Stimulated activated CD8-positive, alpha-beta memory T cell treated with anti-CD3 and anti-CD28 coated beads, Interleukin-4, amount 100 ng/mL, for 1 hour (primary cell): ENCODE measurements at regions not wholly inside any gene's neighbourhood (a gene's known extent, or its start where the extent isn't known, plus 50 kb on each side); places are given as distances from the start of the nearest gene placed in this dataset.
"Not testable (repeated sequence)": the region's sequence is repeated elsewhere in the genome, so short reads cannot be mapped to it uniquely, and the experiment has no call there.

ENCODE experiments used
- DNase-seq, 2 donors: peaks; one replicate each; pipeline ENCODE4 v3.0.0-alpha.2; 2020; ENCODE audit warnings: low read depth in 2 of 2, low spot score in 1 of 2

DNA sequence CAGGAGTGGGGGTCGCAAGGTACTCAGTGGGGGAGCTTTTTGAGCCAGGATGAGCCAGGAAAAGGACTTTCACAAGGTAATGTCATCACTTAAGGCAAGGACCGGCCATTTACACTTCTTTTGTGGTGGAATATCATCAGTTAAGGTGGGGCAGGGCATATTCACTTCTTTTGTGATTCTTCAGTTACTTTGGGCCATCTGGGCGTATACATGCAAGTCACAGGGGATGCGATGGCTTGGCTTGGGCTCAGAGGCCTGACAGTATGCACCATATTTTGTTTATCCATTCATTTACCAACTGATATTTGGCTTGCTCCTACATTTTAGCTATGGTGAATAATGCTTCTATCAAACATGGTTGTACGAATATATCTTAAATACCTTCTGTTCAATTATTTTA, 1728.1 kb upstream of the AGA start:
- DNase-seq, result not testable (repeated sequence)

DNA sequence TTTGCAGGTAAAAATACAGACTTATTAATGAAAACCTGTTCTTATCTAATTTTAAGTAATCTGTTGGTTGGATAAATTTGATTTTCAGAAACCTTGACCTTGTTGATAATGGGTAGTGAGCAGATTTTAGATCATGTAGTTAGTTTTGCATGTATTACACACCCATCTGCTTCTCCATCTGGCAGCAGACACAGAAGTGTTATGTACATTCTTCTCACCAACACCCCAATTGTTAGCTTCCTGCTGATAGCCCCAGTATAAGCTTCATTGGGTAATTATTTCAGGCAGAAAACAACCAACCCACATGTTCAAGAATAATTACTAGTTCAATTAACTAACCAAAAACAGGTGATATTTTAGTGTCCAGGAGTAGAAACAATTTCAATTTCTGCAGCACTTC, 1740.5 kb upstream of the AGA start:
- no peak for DNase-seq

GRCh38 chr4:179195887-179196286, 1753.7 kb upstream of the AGA start:
- no peak for DNase-seq

- no peak for DNase-seq
Observed at GRCh38 chr4:179196511-179196910, 1754.3 kb upstream of the AGA start.

DNA sequence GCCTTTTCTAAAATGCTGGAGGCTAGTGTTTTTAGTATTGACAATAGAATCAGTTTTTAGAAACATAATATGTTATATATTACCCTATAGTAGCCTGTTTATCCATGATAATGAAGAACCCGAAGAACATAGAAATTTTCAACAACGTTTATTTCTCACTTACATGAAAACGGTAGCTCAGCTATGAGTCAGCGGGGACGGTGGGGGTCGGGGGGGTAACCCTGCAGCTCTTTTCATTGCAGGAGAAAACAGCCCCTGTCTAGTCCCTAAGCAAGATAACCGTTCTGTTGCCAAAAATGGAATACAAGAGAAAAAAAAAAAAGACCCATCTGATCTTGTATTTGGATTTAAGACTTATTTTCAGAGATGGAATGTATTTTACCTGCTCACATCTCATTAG, 1758.4 kb upstream of the AGA start:
- DNase-seq, result no peak

- DNase-seq, result no peak
Observed at GRCh38 chr4:179225594-179225993, 1783.4 kb upstream of the AGA start.

GRCh38 chr4:179248821-179249220, 1806.6 kb upstream of the AGA start:
- DNase-seq, result no peak

DNA sequence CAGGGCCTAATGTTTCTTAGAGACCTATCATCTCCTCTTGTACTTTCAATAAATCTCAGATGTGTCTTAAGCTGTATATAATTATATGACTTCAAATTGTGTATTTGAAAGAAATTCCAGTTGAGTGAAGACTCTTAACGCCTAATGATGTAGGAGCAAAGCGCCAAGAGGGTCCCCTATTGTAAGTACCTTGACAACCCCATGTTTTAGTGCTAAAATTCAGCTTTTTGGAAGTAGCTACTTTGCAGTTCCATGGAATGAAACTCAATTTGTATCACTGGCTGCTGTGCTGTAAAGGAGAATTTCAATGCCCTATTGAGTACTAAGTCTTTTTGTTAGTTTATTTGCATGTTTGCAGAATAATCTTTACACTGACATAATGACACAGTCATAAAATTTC, 1826.6 kb upstream of the AGA start:
- DNase-seq, result no peak

DNA sequence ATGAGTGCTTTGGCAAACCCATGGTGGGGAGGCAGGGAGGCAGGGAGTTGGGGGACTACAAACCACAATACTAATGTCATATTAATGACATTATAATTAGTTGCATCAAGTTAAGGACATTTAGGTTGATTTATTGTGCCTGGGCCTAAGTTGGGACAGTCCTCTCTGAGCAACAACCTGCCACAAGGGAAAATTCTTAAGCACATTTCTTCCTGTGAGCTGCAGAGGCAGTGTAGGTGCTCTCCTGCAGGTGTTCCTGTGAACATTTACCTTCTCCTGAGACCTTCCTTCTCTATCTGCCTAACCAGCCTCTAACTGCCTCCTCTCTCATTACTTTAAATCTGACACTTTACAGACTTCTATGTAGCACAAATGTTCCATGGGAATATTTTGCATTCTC, 1830.0 kb upstream of the AGA start:
- DNase-seq, result no peak

GRCh38 chr4:179278647-179279046, 1836.4 kb upstream of the AGA start:
- no peak for DNase-seq

DNA sequence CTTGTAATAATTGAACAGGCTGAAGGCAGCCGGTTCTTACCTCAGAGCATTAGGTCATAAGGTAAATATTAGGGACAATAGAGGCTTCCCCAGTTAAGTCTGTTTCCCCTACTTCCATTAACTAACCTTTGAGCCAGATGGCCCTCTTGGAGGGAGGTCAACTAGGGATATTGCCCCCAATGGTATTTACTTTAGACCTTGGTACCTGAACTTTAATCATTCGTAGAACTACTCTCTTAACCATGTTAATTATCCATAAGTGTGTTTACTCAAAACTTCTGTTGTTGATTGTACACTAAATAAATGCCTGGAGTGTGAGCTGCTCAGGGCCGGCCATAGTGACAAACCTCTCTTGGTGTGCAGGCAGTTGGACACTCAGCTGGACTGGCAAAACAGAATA, 1843.5 kb upstream of the AGA start:
- DNase-seq, result no peak

DNA sequence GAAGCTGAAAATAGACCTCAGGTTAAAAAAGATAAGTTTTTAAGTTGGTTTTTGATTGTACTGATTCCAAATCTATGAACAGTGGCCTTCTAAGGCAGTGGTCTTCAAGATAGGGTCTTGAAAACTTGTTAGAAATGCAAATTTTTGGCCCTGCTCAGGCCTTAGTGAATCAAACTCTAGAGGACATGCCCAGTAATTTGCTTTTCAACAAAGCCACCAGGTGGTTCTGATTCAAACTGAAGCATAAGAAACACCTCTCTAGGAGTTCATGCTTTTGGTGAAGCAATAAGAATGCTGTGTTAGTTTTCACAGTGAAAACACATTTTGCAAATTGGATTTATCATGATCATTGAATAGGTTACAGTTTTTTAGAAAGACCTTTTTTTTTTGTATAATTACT, 1849.4 kb upstream of the AGA start:
- DNase-seq, result no peak

DNA sequence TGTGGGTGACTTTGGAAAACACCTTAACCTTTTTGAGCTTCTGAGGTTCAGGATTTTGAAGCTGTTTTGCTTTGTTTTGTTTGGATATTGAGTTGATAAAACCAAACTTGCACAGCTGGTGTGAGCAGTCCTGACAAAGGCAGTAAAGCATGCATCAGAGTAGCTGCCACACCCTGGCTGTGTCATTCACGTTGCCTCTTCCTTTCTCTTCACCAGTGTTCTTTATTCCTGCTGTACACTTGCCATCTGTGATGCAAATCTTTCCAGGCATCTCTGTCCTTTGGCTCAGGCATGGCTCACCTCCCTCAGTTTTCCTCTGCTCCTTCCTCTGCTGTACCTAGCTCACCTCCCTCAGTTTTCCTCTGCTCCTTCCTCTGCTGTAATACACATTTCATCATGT, 1850.2 kb upstream of the AGA start:
- DNase-seq, result no peak

- no peak for DNase-seq
Observed at GRCh38 chr4:179307297-179308136, 1865.3 kb upstream of the AGA start.

GRCh38 chr4:179313823-179314222, 1871.6 kb upstream of the AGA start:
- no peak for DNase-seq

- no peak for DNase-seq
Observed at GRCh38 chr4:179325181-179325580, 1882.9 kb upstream of the AGA start.

GRCh38 chr4:179328627-179329026, 1886.4 kb upstream of the AGA start:
- no peak for DNase-seq

DNA sequence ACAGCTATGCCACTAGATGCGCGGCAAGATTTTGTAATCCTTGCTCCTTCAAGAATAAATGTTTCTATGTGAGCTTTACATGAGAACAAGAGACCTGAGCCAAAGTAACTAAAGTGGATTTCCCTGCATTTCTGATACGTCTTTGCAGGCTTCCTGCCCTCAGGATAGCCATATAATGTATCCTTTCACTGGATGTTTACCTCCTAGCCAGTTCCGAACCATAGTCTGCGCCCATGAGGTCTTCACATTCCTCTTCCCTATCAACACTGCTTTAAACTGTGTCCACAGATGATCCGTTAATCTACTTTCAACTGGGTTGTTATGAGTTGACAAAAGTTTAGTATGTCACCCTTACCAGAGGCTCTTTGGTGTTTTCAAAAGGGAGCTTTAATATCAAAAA, 1889.1 kb upstream of the AGA start:
- DNase-seq, result no peak

DNA sequence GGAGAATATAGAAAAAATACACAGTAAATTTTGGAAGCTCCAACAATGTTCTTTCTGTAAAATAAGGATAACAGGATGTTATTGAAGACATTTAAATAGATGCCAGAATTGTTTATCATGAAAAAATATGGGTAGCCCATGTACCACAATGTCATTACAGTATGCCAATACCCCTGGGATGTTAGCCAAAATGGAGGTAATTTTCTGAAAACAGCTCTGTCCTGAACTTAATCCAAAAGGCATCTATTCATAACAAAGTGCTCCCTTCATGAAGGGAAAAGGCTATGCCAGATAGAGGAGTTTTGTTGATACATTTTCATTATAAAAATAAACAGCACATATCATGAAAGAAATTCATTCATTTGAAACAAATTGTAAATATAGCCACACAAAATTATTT, 1902.6 kb upstream of the AGA start:
- no peak for DNase-seq

DNA sequence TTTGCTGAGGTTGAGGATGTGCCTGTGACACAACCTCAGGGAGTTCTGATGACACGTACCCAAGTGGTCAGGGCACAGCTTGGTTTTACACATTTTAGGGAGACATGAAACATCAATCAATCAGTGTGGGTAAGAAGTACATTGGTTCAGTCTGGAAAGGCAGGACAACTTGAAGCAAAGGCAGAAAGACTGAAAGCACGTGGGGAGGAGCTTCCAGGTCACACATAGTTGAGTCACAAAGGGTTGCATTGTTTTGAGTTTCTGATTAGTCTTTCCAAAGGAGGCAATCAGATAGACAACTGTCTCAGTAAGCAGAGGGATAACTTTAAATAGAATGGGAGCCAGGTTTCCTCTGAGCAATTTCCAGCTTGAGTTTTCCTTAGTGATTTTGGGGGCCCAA, 1910.0 kb upstream of the AGA start:
- no peak for DNase-seq

GRCh38 chr4:179353786-179354185, 1911.5 kb upstream of the AGA start:
- no peak for DNase-seq

DNA sequence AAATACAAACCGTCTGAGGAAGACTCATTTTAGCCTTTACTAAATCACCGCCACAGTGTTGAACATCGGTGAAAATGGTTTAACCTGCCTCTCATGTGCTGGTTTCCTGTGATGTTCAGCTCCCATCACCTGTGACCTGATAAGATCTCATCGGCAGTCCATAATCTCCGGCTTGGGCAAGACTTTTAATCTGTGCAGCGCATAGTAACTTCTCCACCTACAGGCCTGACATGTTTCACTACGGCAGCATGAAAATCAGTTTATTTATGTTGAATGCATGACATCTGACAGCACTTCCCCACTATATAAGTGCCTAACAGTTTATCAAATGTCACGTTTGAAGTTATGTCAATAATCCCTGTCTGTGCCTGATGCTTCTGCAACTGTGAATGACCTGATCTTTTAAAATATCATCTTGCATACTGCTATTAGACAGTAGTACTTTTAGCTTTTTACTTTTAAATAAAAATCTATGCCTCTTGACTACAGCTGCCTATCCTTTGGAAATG, 1919.8 kb upstream of the AGA start:
- no peak for DNase-seq

DNA sequence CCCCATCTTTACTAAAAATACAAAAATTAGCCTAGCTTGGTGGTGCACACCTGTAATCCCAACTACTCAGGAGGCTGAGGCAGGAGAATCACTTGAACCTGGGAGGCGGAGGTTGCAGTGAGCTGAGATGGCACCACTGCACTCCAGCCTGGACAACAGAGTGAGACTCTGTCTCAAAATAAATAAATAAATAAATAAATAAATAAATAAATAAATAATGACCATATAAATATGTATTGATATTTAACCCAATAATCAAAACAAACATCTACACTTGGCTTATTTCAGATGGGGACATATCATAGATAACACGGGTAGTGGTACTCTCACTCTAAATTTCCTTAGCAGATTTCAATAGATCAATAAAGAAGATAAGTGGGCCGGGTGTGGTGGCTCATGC, 1923.7 kb upstream of the AGA start:
- not testable (repeated sequence) for DNase-seq
